ENCODE measurements at regions not wholly inside any gene's neighbourhood (a gene's known extent, or its start where the extent isn't known, plus 50 kb on each side); places are given as distances from the start of the nearest gene placed in this dataset.
"Not testable (repeated sequence)": the region's sequence is repeated elsewhere in the genome, so short reads cannot be mapped to it uniquely, and the experiment has no call there.

- not testable (repeated sequence) for DNase-seq
These were observed 63.5 kb downstream of the UNC93B1 start for GRCh38 chr11:67940440-67940839.

- not testable (repeated sequence) for DNase-seq
These were observed 64.9 kb downstream of the UNC93B1 start for GRCh38 chr11:67938964-67939363.

GRCh38 chr11:67938371-67938770 lies 65.5 kb downstream of the UNC93B1 start:
- DNase-seq = not testable (repeated sequence)

- not testable (repeated sequence) for DNase-seq
These were observed 80.3 kb downstream of the UNC93B1 start for GRCh38 chr11:67923565-67923964.

GRCh38 chr11:67920546-67920945 lies 83.4 kb downstream of the UNC93B1 start:
- DNase-seq = not testable (repeated sequence)

- not testable (repeated sequence) for DNase-seq
These were observed 91.7 kb downstream of the UNC93B1 start for GRCh38 chr11:67912184-67912583.

- DNase-seq = not testable (repeated sequence)
These were observed 92.7 kb downstream of the UNC93B1 start for GRCh38 chr11:67911211-67911610.

- not testable (repeated sequence) for DNase-seq
These were observed 93.1 kb downstream of the UNC93B1 start for GRCh38 chr11:67910803-67911202.

GRCh38 chr11:67906969-67907368 lies 96.9 kb downstream of the UNC93B1 start:
- DNase-seq = not testable (repeated sequence)

- DNase-seq = not testable (repeated sequence)
These were observed 104.4 kb downstream of the UNC93B1 start for GRCh38 chr11:67899462-67899861.

GRCh38 chr11:67893487-67893886 lies 110.4 kb downstream of the UNC93B1 start:
- not testable (repeated sequence) for DNase-seq

GRCh38 chr11:67889646-67890045 lies 114.3 kb downstream of the UNC93B1 start:
- not testable (repeated sequence) for DNase-seq

- DNase-seq = not testable (repeated sequence)
These were observed 115.8 kb downstream of the UNC93B1 start for GRCh38 chr11:67888056-67888455.

GRCh38 chr11:67886672-67887071 lies 117.2 kb downstream of the UNC93B1 start:
- DNase-seq = not testable (repeated sequence)

GRCh38 chr11:67886207-67886606 lies 117.7 kb downstream of the UNC93B1 start:
- not testable (repeated sequence) for DNase-seq

- DNase-seq = not testable (repeated sequence)
These were observed 118.3 kb downstream of the UNC93B1 start for GRCh38 chr11:67885574-67885973.

- DNase-seq = peak; percentile 4
These were observed 118.9 kb downstream of the UNC93B1 start for GRCh38 chr11:67884761-67885558.

- not testable (repeated sequence) for DNase-seq
These were observed 119.7 kb downstream of the UNC93B1 start for GRCh38 chr11:67884073-67884757.

- not testable (repeated sequence) for DNase-seq
These were observed 121.6 kb downstream of the UNC93B1 start for GRCh38 chr11:67882304-67882703.

- DNase-seq = not testable (repeated sequence)
These were observed 122.1 kb downstream of the UNC93B1 start for GRCh38 chr11:67881836-67882235.

GRCh38 chr11:67880594-67881196 lies 123.2 kb downstream of the UNC93B1 start:
- not testable (repeated sequence) for DNase-seq

GRCh38 chr11:67878666-67879065 lies 125.2 kb downstream of the UNC93B1 start:
- not testable (repeated sequence) for DNase-seq

GRCh38 chr11:67877316-67877715 lies 126.6 kb downstream of the UNC93B1 start:
- DNase-seq = not testable (repeated sequence)

All from retina (tissue), 1 donor.